NB4 (cell line): ENCODE measurements at regions not wholly inside any gene's neighbourhood (a gene's known extent, or its start where the extent isn't known, plus 50 kb on each side); places are given as distances from the start of the nearest gene placed in this dataset.

ENCODE experiments used
- CTCF ChIP-seq: IDR thresholded peaks from one replicate; pipeline ENCODE4 v1.5.1; 2012; ENCODE audit warnings: low read depth, low read length
- MYC ChIP-seq: IDR thresholded peaks from 2 replicates; pipeline ENCODE4 v1.6.1; 2011; ENCODE audit warnings: low read depth, low read length
- POLR2A ChIP-seq: IDR thresholded peaks from 2 replicates; pipeline ENCODE4 v1.6.1; 2011; ENCODE audit warnings: mild to moderate bottlenecking; ENCODE audit not compliant: insufficient read length; ENCODE audit errors: extremely low read depth

- no peak for TF ChIP-seq CTCF
- no peak for TF ChIP-seq POLR2A
- no peak for TF ChIP-seq MYC
Measured at GRCh38 chr20:6953611-6954010, 186.1 kb downstream of the BMP2 start.
